GM12878 (cell line): ENCODE measurements at regions not wholly inside any gene's neighbourhood (a gene's known extent, or its start where the extent isn't known, plus 50 kb on each side); places are given as distances from the start of the nearest gene placed in this dataset.

Experiments used
- CEBPB ChIP-seq, 2 experiments: fragments of 150-350 bp in 1 of 2; IDR thresholded peaks; 2 replicates each; pipeline ENCODE4 v1.6.1; 2012 to 2014; ENCODE audit warnings: low read depth in 2 of 2, low read length in 2 of 2, borderline replicate concordance in 1 of 2, inconsistent platforms in 1 of 2
- CTCF ChIP-seq, 3 experiments: IDR thresholded peaks in 2 of 3; conservative IDR thresholded peaks in 1 of 3; 2 replicates each; pipeline ENCODE4 v1.5.1; 2011; ENCODE audit warnings: low read depth in 3 of 3, low read length in 3 of 3, mild to moderate bottlenecking in 3 of 3, control low read depth in 2 of 3, moderate library complexity in 2 of 3, inconsistent platforms in 1 of 3, mixed read lengths in 1 of 3; ENCODE audit not compliant: control insufficient read depth in 2 of 3, insufficient read depth in 1 of 3; ENCODE audit errors: extremely low read depth in 1 of 3
- ESRRA ChIP-seq: IDR thresholded peaks from 2 replicates; pipeline ENCODE4 v1.6.1; 2012; ENCODE audit warnings: mild to moderate bottlenecking, low read length, improper control_type of control experiment
- EZH2 ChIP-seq: IDR thresholded peaks from 2 replicates; pipeline ENCODE4 v1.6.1; 2012; ENCODE audit warnings: low read depth, mild to moderate bottlenecking, control low read depth, inconsistent platforms, low read length, borderline replicate concordance; ENCODE audit not compliant: control insufficient read depth
- MXI1 ChIP-seq: fragments of 150-350 bp; IDR thresholded peaks from 2 replicates; pipeline ENCODE4 v1.6.1; 2011; ENCODE audit warnings: low read depth, mild to moderate bottlenecking, inconsistent platforms, low read length, improper control_type of control experiment
- NFXL1 ChIP-seq: fragments of 450-650 bp; IDR thresholded peaks from 2 replicates; pipeline ENCODE4 v1.6.1; 2017; ENCODE audit warnings: antibody characterized with exemption, mild to moderate bottlenecking, borderline replicate concordance
- POLR2A ChIP-seq: IDR thresholded peaks from 2 replicates; pipeline ENCODE4 v1.6.1; 2011; ENCODE audit warnings: low read depth, mild to moderate bottlenecking, low read length
- POLR2AphosphoS2 ChIP-seq: IDR thresholded peaks from 2 replicates; pipeline ENCODE4 v1.6.1; 2011; ENCODE audit warnings: low read depth, mild to moderate bottlenecking, low read length, improper control_type of control experiment, moderate library complexity
- POLR2AphosphoS5 ChIP-seq: IDR thresholded peaks from 2 replicates; pipeline ENCODE4 v1.6.1; 2011; ENCODE audit warnings: mild to moderate bottlenecking, low read length, inconsistent platforms
- RELA ChIP-seq: fragments of 450-650 bp; IDR thresholded peaks from 2 replicates; pipeline ENCODE4 v1.8.0; 2014; ENCODE audit warnings: borderline replicate concordance; ENCODE audit not compliant: partially characterized antibody
- TF ChIP-seq, protein P1 (sequence below): fragments of 450-650 bp; IDR thresholded peaks from 2 replicates; pipeline ENCODE4 v1.6.1; 2016; ENCODE audit warnings: mild to moderate bottlenecking, moderate library complexity, borderline replicate concordance

DNA sequence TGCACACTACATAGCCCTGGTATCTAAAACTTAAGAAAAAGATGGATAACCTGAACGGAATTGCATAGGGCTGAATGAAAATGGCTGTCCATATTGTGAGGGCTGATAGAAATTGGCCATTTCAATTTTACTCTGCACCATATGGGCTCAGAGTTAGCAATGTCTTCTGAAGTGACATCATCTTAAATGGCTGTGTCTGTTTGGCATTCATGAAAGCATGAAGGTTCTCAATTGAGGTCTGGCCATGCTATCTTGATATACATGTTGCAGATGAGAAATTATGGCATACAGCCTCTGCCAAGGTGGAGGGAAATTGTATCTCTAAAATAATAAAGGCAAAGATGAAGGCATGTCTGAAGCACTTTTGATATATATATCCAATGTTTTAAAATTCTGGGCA, 226.0 kb upstream of the PDE3A start:
- TF ChIP-seq ESRRA: no peak
- no peak for TF ChIP-seq EZH2
- no peak for TF ChIP-seq POLR2A
- no peak for TF ChIP-seq POLR2AphosphoS5
- TF ChIP-seq MXI1: no peak
- TF ChIP-seq, protein P1, sequence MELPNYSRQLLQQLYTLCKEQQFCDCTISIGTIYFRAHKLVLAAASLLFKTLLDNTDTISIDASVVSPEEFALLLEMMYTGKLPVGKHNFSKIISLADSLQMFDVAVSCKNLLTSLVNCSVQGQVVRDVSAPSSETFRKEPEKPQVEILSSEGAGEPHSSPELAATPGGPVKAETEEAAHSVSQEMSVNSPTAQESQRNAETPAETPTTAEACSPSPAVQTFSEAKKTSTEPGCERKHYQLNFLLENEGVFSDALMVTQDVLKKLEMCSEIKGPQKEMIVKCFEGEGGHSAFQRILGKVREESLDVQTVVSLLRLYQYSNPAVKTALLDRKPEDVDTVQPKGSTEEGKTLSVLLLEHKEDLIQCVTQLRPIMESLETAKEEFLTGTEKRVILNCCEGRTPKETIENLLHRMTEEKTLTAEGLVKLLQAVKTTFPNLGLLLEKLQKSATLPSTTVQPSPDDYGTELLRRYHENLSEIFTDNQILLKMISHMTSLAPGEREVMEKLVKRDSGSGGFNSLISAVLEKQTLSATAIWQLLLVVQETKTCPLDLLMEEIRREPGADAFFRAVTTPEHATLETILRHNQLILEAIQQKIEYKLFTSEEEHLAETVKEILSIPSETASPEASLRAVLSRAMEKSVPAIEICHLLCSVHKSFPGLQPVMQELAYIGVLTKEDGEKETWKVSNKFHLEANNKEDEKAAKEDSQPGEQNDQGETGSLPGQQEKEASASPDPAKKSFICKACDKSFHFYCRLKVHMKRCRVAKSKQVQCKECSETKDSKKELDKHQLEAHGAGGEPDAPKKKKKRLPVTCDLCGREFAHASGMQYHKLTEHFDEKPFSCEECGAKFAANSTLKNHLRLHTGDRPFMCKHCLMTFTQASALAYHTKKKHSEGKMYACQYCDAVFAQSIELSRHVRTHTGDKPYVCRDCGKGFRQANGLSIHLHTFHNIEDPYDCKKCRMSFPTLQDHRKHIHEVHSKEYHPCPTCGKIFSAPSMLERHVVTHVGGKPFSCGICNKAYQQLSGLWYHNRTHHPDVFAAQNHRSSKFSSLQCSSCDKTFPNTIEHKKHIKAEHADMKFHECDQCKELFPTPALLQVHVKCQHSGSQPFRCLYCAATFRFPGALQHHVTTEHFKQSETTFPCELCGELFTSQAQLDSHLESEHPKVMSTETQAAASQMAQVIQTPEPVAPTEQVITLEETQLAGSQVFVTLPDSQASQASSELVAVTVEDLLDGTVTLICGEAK: no peak
- TF ChIP-seq CTCF (IDR thresholded peaks at IDR 0.05 in 2 of 3, conservative IDR thresholded peaks at IDR 0.05 in 1 of 3; ENCODE audit: control insufficient read depth in 2 of 3, extremely low read depth in 1 of 3, insufficient read depth in 1 of 3, low read depth in 3 of 3, low read length in 3 of 3): no peak
- TF ChIP-seq POLR2AphosphoS2: no peak
- TF ChIP-seq CEBPB (IDR thresholded peaks at IDR 0.05; ENCODE audit: borderline replicate concordance in 1 of 2, low read depth in 2 of 2, low read length in 2 of 2): no peak
- TF ChIP-seq NFXL1: no peak
- TF ChIP-seq RELA: no peak
